ENCODE measurements at regions not wholly inside any gene's neighbourhood (a gene's known extent, or its start where the extent isn't known, plus 50 kb on each side); places are given as distances from the start of the nearest gene placed in this dataset.

- no peaks in the 10 kb centered on the region for H3K27me3 ChIP-seq (ENCODE audit: insufficient read depth)
- WGBS (ENCODE audit: low lambda C conversion rate), result 34% methylated on average over 2 of the region's 2 CpGs
- H3K36me3 ChIP-seq (replicated peaks in 1 of 2; ENCODE audit: control insufficient read depth in 1 of 2, insufficient read depth in 2 of 2, low read length in 1 of 2), result no peaks in the 10 kb centered on the region
- CTCF ChIA-PET, result no interaction called here
- H3K4me3 ChIP-seq (ENCODE audit: low read depth in 2 of 2, low read length in 1 of 2), result no peak overlapping the region
- no peaks in the 10 kb centered on the region for H3K9me2 ChIP-seq
- H3K9ac ChIP-seq, result no peak overlapping the region
- no peak overlapping the region for H2AFZ ChIP-seq (ENCODE audit: low read depth)
- no peaks in the 10 kb centered on the region for H3F3A ChIP-seq (replicated peaks; ENCODE audit: insufficient read depth)
- H3K27ac ChIP-seq (ENCODE audit: low read depth in 2 of 2, low read length in 1 of 2), result no peak overlapping the region
- no peaks in the 10 kb centered on the region for H3K79me2 ChIP-seq (ENCODE audit: insufficient read depth)
- TF ChIP-seq MEF2A (IDR thresholded peaks at IDR 0.05; ENCODE audit: borderline replicate concordance, low read depth) (no peak), RCOR1 (IDR thresholded peaks at IDR 0.05; ENCODE audit: low read length) (no peak), SIN3A (IDR thresholded peaks at IDR 0.05; ENCODE audit: borderline replicate concordance, low read depth, low read length) (no peak), TCF12 (IDR thresholded peaks at IDR 0.05) (no peak), NRF1 (IDR thresholded peaks at IDR 0.05; ENCODE audit: low read depth, low read length) (no peak), FOXJ3 (CRISPR knock-in tag; IDR thresholded peaks at IDR 0.05) (no peak), NFIC (IDR thresholded peaks at IDR 0.05; ENCODE audit: borderline replicate concordance) (no peak), FOXM1 (IDR thresholded peaks at IDR 0.05; ENCODE audit: low read depth) (no peak), EZH2phosphoT487 (IDR thresholded peaks at IDR 0.05; ENCODE audit: borderline replicate concordance, low read depth) (no peak)
- TF ChIP-seq, protein P1, sequence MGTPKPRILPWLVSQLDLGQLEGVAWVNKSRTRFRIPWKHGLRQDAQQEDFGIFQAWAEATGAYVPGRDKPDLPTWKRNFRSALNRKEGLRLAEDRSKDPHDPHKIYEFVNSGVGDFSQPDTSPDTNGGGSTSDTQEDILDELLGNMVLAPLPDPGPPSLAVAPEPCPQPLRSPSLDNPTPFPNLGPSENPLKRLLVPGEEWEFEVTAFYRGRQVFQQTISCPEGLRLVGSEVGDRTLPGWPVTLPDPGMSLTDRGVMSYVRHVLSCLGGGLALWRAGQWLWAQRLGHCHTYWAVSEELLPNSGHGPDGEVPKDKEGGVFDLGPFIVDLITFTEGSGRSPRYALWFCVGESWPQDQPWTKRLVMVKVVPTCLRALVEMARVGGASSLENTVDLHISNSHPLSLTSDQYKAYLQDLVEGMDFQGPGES (IDR thresholded peaks at IDR 0.05; ENCODE audit: low read depth, low read length), result no peak
- TF ChIP-seq, protein P2, sequence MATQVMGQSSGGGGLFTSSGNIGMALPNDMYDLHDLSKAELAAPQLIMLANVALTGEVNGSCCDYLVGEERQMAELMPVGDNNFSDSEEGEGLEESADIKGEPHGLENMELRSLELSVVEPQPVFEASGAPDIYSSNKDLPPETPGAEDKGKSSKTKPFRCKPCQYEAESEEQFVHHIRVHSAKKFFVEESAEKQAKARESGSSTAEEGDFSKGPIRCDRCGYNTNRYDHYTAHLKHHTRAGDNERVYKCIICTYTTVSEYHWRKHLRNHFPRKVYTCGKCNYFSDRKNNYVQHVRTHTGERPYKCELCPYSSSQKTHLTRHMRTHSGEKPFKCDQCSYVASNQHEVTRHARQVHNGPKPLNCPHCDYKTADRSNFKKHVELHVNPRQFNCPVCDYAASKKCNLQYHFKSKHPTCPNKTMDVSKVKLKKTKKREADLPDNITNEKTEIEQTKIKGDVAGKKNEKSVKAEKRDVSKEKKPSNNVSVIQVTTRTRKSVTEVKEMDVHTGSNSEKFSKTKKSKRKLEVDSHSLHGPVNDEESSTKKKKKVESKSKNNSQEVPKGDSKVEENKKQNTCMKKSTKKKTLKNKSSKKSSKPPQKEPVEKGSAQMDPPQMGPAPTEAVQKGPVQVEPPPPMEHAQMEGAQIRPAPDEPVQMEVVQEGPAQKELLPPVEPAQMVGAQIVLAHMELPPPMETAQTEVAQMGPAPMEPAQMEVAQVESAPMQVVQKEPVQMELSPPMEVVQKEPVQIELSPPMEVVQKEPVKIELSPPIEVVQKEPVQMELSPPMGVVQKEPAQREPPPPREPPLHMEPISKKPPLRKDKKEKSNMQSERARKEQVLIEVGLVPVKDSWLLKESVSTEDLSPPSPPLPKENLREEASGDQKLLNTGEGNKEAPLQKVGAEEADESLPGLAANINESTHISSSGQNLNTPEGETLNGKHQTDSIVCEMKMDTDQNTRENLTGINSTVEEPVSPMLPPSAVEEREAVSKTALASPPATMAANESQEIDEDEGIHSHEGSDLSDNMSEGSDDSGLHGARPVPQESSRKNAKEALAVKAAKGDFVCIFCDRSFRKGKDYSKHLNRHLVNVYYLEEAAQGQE (IDR thresholded peaks at IDR 0.05; ENCODE audit: low read depth, low read length), result no peak
- TF ChIP-seq, protein P3, sequence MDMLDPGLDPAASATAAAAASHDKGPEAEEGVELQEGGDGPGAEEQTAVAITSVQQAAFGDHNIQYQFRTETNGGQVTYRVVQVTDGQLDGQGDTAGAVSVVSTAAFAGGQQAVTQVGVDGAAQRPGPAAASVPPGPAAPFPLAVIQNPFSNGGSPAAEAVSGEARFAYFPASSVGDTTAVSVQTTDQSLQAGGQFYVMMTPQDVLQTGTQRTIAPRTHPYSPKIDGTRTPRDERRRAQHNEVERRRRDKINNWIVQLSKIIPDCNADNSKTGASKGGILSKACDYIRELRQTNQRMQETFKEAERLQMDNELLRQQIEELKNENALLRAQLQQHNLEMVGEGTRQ (IDR thresholded peaks at IDR 0.05; ENCODE audit: borderline replicate concordance, low read depth, low read length), result no peak
- POLR2A ChIA-PET, result no interaction called here
- no peaks in the 10 kb centered on the region for H3K9me3 ChIP-seq
- H3K4me2 ChIP-seq, result no peak overlapping the region
- H4K20me1 ChIP-seq (ENCODE audit: insufficient read depth), result no peaks in the 10 kb centered on the region
- no peaks in the 10 kb centered on the region for H3K4me1 ChIP-seq (ENCODE audit: control insufficient read depth in 1 of 2, insufficient read depth in 2 of 2, low read depth in 1 of 2, low read length in 1 of 2)
- DNase-seq, result no peak
Measured at GRCh38 chr2:185069107-185069506, 470.8 kb downstream of the ZNF804A start.

DNA sequence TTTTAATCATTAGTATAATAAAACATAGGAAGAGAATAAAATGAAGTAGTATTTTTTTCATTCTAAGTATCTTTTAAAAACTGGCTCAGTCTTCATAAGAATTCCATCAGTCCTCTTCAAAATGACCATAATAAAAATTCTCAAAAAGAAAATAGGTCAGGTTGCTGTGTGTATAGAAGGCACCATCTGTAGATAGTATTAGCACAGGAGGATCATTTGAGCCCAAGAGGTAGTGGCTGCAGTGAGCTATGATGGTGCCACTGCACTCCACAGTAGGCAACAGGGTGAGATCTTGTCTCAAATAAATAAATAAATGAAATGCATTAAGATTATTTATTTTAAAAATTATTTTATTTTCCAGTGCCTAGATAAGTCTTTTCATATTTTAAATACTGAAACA lies 475.8 kb downstream of the ZNF804A start:
- Histone ChIP-seq H3K9ac (no peak overlapping the region), H4K20me1 (ENCODE audit: insufficient read depth) (no peaks in the 10 kb centered on the region), H3K9me2 (no peaks in the 10 kb centered on the region), H3K79me2 (ENCODE audit: insufficient read depth) (no peaks in the 10 kb centered on the region), H3F3A (replicated peaks; ENCODE audit: insufficient read depth) (no peaks in the 10 kb centered on the region), H3K27me3 (ENCODE audit: insufficient read depth) (no peaks in the 10 kb centered on the region), H3K4me3 (ENCODE audit: low read depth in 2 of 2, low read length in 1 of 2) (no peak overlapping the region), H3K27ac (ENCODE audit: low read depth in 2 of 2, low read length in 1 of 2) (no peak overlapping the region), H3K9me3 (no peaks in the 10 kb centered on the region), H3K4me2 (no peak overlapping the region), H3K36me3 (replicated peaks in 1 of 2; ENCODE audit: control insufficient read depth in 1 of 2, insufficient read depth in 2 of 2, low read length in 1 of 2) (no peaks in the 10 kb centered on the region), H2AFZ (ENCODE audit: low read depth) (no peak overlapping the region), H3K4me1 (ENCODE audit: control insufficient read depth in 1 of 2, insufficient read depth in 2 of 2, low read depth in 1 of 2, low read length in 1 of 2) (no peaks in the 10 kb centered on the region)
- POLR2A ChIA-PET, result no interaction called here
- CTCF ChIA-PET, result no interaction called here
- no peak for DNase-seq
- no peak for TF ChIP-seq FOXJ3 (CRISPR knock-in tag; IDR thresholded peaks at IDR 0.05)
- no peak for TF ChIP-seq ELF1 (IDR thresholded peaks at IDR 0.05)
- TF ChIP-seq PBX3 (IDR thresholded peaks at IDR 0.05), result no peak
- TF ChIP-seq, protein P3 (IDR thresholded peaks at IDR 0.05; ENCODE audit: borderline replicate concordance, low read depth, low read length), result no peak
- no peak for TF ChIP-seq EZH2phosphoT487 (IDR thresholded peaks at IDR 0.05; ENCODE audit: borderline replicate concordance, low read depth)
- no peak for TF ChIP-seq MAX (IDR thresholded peaks at IDR 0.05; ENCODE audit: low read depth)
- TF ChIP-seq YY1 (IDR thresholded peaks at IDR 0.05; ENCODE audit: low read depth), result no peak
- TF ChIP-seq, protein P2 (IDR thresholded peaks at IDR 0.05; ENCODE audit: low read depth, low read length), result no peak
